ENCODE measurements at regions not wholly inside any gene's neighbourhood (a gene's known extent, or its start where the extent isn't known, plus 50 kb on each side); places are given as distances from the start of the nearest gene placed in this dataset.

DNA sequence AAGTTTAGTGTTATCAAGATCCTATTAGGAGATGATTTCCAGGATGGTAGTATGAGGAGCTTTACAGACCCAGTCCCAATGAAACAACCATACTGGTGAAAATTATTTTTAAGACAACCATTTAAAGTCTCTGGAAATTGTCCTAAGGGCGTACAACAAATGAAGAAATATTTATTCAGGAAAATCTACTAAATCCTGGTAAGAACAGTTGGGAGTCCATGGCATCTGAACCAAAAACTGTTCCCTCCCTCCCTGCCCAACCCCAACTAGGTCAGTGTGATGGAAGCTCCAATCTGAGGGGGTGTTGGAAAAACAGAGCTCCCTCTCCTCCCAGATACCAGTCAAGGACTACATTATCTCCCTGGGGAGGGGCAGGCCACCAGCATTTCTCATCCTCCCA, 74.7 kb upstream of the MKLN1 start:
- Histone ChIP-seq H3K4me3 (ENCODE audit: low read depth, low read length) (no peak overlapping the region), H3K36me3 (ENCODE audit: control insufficient read depth in 2 of 2, insufficient read depth in 1 of 2, low read length in 2 of 2) (no peaks in the 10 kb centered on the region), H3K4me1 (ENCODE audit: control insufficient read depth, insufficient read depth, low read length) (no peaks in the 10 kb centered on the region), H3K9me3 (ENCODE audit: control insufficient read depth, insufficient read depth, low read depth, low read length) (no peaks in the 10 kb centered on the region), H3K27ac (ENCODE audit: extremely low read depth, low read depth, low read length) (no peak overlapping the region)
- TF ChIP-seq ZNF623 (tag by site-specific recombination; IDR thresholded peaks at IDR 0.05) (no peak), ZNF677 (tag by site-specific recombination; IDR thresholded peaks at IDR 0.05) (peak; percentile 93)
- ChIA-PET POLR2A (interaction anchor here (1.1 kb wide), 2 partner anchors 14 to 74 kb away, joined by 3 to 4 read pairs; partner anchors contain the start of gene MKLN1), CTCF (interaction anchor here (0.7 kb wide), 1 partner anchor 26 kb away, joined by 3 read pairs; no protein-coding TSS in a partner anchor)

DNA sequence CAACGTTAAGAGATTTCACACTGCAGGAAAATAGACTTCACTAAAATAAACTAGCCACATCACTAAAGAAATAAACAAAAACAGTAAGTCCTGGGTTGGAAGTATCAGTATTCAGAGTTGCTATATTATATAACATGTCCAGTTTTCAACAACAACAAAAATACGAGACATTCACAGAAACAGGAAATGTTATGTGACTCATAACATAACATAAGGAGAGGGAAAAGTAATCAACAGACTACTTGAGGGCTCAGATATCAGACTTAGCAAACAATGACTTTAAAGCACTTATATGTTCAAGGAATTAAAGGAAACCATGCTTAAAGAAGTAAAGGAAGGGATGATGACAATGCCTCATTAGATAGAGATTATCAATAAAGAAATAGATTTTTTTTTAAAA, 73.5 kb upstream of the MKLN1 start:
- no peak for TF ChIP-seq REPIN1 (tag by site-specific recombination; IDR thresholded peaks at IDR 0.05; ENCODE audit: low read depth)
- no peak for TF ChIP-seq ZNF37A (tag by site-specific recombination; IDR thresholded peaks at IDR 0.05)
- TF ChIP-seq, protein P1, sequence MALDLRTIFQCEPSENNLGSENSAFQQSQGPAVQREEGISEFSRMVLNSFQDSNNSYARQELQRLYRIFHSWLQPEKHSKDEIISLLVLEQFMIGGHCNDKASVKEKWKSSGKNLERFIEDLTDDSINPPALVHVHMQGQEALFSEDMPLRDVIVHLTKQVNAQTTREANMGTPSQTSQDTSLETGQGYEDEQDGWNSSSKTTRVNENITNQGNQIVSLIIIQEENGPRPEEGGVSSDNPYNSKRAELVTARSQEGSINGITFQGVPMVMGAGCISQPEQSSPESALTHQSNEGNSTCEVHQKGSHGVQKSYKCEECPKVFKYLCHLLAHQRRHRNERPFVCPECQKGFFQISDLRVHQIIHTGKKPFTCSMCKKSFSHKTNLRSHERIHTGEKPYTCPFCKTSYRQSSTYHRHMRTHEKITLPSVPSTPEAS (tag by site-specific recombination; IDR thresholded peaks at IDR 0.05): no peak
- TF ChIP-seq ZNF530 (tag by site-specific recombination; IDR thresholded peaks at IDR 0.05; ENCODE audit: low read depth): no peak
- TF ChIP-seq, protein P2, sequence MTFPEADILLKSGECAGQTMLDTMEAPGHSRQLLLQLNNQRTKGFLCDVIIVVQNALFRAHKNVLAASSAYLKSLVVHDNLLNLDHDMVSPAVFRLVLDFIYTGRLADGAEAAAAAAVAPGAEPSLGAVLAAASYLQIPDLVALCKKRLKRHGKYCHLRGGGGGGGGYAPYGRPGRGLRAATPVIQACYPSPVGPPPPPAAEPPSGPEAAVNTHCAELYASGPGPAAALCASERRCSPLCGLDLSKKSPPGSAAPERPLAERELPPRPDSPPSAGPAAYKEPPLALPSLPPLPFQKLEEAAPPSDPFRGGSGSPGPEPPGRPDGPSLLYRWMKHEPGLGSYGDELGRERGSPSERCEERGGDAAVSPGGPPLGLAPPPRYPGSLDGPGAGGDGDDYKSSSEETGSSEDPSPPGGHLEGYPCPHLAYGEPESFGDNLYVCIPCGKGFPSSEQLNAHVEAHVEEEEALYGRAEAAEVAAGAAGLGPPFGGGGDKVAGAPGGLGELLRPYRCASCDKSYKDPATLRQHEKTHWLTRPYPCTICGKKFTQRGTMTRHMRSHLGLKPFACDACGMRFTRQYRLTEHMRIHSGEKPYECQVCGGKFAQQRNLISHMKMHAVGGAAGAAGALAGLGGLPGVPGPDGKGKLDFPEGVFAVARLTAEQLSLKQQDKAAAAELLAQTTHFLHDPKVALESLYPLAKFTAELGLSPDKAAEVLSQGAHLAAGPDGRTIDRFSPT (tag by site-specific recombination; IDR thresholded peaks at IDR 0.05): no peak
- TF ChIP-seq ZNF155 (tag by site-specific recombination; IDR thresholded peaks at IDR 0.05): no peak
- TF ChIP-seq ZNF843 (tag by site-specific recombination; IDR thresholded peaks at IDR 0.05): no peak
- TF ChIP-seq ZNF426 (tag by site-specific recombination; IDR thresholded peaks at IDR 0.05): no peak
- no peak for TF ChIP-seq ZNF660 (tag by site-specific recombination; IDR thresholded peaks at IDR 0.05)
- no peaks in the 10 kb centered on the region for H3K4me1 ChIP-seq (ENCODE audit: control insufficient read depth, insufficient read depth, low read length)
- no peaks in the 10 kb centered on the region for H3K9me3 ChIP-seq (ENCODE audit: control insufficient read depth, insufficient read depth, low read depth, low read length)
- POLR2A ChIA-PET: interaction anchor here (1.1 kb wide), 1 partner anchor 15 kb away, joined by 3 read pairs; no protein-coding TSS in a partner anchor
- no peak overlapping the region for H3K27ac ChIP-seq (ENCODE audit: extremely low read depth, low read depth, low read length)
- CTCF ChIA-PET: no interaction called here
- H3K36me3 ChIP-seq (ENCODE audit: control insufficient read depth in 2 of 2, insufficient read depth in 1 of 2, low read length in 2 of 2): no peaks in the 10 kb centered on the region
- H3K4me3 ChIP-seq (ENCODE audit: low read depth, low read length): no peak overlapping the region

DNA sequence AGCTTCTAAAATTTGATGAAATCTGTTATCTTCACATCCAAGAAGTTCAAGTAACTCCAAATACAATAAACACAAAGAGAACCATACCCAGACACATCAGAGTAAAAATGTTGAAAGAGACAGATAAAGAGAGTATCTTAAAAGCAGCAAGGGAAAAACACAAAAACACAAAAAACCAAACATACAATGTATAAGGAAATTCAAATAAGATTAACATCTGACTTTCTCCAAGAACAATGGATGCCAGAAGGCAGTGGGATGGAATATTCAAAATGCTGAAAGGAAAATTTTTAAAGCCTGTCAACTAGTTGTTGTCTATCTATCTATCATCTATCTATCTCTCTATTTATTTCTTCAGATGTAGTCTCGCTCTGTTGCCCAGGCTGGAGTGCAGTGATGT, 72.4 kb upstream of the MKLN1 start:
- ChIA-PET POLR2A (no interaction called here), CTCF (interaction anchor here (0.7 kb wide), 1 partner anchor 32 kb away, joined by 3 read pairs; no protein-coding TSS in a partner anchor)
- no peaks in the 10 kb centered on the region for H3K4me1 ChIP-seq (ENCODE audit: control insufficient read depth, insufficient read depth, low read length)
- no peak overlapping the region for H3K4me3 ChIP-seq (ENCODE audit: low read depth, low read length)
- H3K9me3 ChIP-seq (ENCODE audit: control insufficient read depth, insufficient read depth, low read depth, low read length): no peaks in the 10 kb centered on the region
- H3K27ac ChIP-seq (ENCODE audit: extremely low read depth, low read depth, low read length): no peak overlapping the region
- H3K36me3 ChIP-seq (ENCODE audit: control insufficient read depth in 2 of 2, insufficient read depth in 1 of 2, low read length in 2 of 2): no peaks in the 10 kb centered on the region
- no peak for TF ChIP-seq ZNF664 (tag by site-specific recombination; IDR thresholded peaks at IDR 0.05)
- TF ChIP-seq, protein P3, sequence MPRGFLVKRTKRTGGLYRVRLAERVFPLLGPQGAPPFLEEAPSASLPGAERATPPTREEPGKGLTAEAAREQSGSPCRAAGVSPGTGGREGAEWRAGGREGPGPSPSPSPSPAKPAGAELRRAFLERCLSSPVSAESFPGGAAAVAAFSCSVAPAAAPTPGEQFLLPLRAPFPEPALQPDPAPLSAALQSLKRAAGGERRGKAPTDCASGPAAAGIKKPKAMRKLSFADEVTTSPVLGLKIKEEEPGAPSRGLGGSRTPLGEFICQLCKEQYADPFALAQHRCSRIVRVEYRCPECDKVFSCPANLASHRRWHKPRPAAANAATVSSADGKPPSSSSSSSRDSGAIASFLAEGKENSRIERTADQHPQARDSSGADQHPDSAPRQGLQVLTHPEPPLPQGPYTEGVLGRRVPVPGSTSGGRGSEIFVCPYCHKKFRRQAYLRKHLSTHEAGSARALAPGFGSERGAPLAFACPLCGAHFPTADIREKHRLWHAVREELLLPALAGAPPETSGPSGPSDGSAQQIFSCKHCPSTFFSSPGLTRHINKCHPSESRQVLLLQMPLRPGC (tag by site-specific recombination; IDR thresholded peaks at IDR 0.05): 0 out of 2 replicates have a peak, but pooled peaks have one; percentile 23
- TF ChIP-seq, protein P4, sequence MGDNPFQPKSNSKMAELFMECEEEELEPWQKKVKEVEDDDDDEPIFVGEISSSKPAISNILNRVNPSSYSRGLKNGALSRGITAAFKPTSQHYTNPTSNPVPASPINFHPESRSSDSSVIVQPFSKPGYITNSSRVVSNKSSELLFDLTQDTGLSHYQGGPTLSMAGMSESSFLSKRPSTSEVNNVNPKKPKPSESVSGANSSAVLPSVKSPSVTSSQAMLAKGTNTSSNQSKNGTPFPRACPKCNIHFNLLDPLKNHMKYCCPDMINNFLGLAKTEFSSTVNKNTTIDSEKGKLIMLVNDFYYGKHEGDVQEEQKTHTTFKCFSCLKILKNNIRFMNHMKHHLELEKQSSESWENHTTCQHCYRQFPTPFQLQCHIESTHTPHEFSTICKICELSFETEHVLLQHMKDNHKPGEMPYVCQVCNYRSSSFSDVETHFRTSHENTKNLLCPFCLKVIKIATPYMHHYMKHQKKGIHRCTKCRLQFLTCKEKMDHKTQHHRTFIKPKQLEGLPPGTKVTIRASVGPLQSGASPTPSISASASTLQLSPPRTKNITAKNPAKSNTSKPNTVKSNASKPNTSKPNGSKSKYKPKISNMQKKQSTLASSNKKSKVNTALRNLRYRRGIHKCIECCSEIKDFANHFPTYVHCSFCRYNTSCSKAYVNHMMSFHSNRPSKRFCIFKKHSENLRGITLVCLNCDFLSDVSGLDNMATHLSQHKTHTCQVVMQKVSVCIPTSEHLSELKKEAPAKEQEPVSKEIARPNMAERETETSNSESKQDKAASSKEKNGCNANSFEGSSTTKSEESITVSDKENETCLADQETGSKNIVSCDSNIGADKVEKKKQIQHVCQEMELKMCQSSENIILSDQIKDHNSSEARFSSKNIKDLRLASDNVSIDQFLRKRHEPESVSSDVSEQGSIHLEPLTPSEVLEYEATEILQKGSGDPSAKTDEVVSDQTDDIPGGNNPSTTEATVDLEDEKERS (tag by site-specific recombination; IDR thresholded peaks at IDR 0.05): peak; percentile 85; the same call in 1 of the 2 replicates
- no peak for TF ChIP-seq FEZF1 (tag by site-specific recombination; IDR thresholded peaks at IDR 0.05)
- TF ChIP-seq ZNF37A (tag by site-specific recombination; IDR thresholded peaks at IDR 0.05): no peak
- TF ChIP-seq ZNF626 (tag by site-specific recombination; IDR thresholded peaks at IDR 0.05): 0 out of 2 replicates have a peak, but pooled peaks have one; percentile 58
- peak; percentile 27; the same call in 1 of the 2 replicates for TF ChIP-seq TRIM28 (IDR thresholded peaks at IDR 0.05; ENCODE audit: borderline replicate concordance, low read length)
- TF ChIP-seq ZNF404 (tag by site-specific recombination; IDR thresholded peaks at IDR 0.05): peak; percentile 34; the same call in 1 of the 2 replicates
- TF ChIP-seq, protein P5, sequence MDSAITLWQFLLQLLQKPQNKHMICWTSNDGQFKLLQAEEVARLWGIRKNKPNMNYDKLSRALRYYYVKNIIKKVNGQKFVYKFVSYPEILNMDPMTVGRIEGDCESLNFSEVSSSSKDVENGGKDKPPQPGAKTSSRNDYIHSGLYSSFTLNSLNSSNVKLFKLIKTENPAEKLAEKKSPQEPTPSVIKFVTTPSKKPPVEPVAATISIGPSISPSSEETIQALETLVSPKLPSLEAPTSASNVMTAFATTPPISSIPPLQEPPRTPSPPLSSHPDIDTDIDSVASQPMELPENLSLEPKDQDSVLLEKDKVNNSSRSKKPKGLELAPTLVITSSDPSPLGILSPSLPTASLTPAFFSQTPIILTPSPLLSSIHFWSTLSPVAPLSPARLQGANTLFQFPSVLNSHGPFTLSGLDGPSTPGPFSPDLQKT (IDR thresholded peaks at IDR 0.05; ENCODE audit: borderline replicate concordance, low read depth, low read length): no peak
- TF ChIP-seq ZNF48 (tag by site-specific recombination; IDR thresholded peaks at IDR 0.05): no peak
- TF ChIP-seq ZNF610 (tag by site-specific recombination; IDR thresholded peaks at IDR 0.05; ENCODE audit: borderline replicate concordance): peak; percentile 64; the same call in 1 of the 2 replicates
- 0 out of 2 replicates have a peak, but pooled peaks have one; percentile 36 for TF ChIP-seq ZNF184 (tag by site-specific recombination; IDR thresholded peaks at IDR 0.05)
- TF ChIP-seq ZNF707 (tag by site-specific recombination; IDR thresholded peaks at IDR 0.05): no peak

All from HEK293 (cell line).